ENCODE measurements at regions not wholly inside any gene's neighbourhood (a gene's known extent, or its start where the extent isn't known, plus 50 kb on each side); places are given as distances from the start of the nearest gene placed in this dataset.

DNA sequence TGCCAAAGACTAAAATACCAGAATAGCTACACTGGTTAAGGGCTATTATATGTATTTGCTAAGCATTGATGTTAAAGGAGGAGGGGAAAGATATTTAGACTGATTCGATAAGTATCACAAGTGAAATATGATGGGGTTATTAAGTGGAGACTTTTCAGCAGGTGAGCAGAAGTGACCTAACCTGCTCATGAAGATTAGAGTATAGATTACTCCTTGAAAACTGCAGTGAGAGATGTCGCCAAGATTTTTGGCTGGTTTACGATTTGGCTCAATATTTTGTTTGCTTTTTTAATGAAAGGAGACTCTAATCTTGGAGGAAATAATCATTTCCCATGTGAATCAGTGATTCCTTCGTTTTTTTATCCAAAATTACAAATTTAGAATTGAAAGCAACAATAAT lies 1279.5 kb upstream of the TENM4 start:
- Histone ChIP-seq H3K27ac (ENCODE audit: low read depth, low read length, poor library complexity, severe bottlenecking) (no peak overlapping the region), H3K4me3 (ENCODE audit: low read depth, low read length, poor library complexity, severe bottlenecking) (no peak overlapping the region), H3K9me2 (ENCODE audit: insufficient read depth, low read length) (no peaks in the 10 kb centered on the region), H3K9me3 (ENCODE audit: low read length) (no peaks in the 10 kb centered on the region), H3K4me2 (ENCODE audit: low read length) (no peak overlapping the region), H3K79me2 (ENCODE audit: insufficient read depth, low read depth, low read length) (no peaks in the 10 kb centered on the region), H2AFZ (ENCODE audit: low read length) (no peak overlapping the region), H3K4me1 (ENCODE audit: insufficient read depth, low read length, poor library complexity, severe bottlenecking) (no peaks in the 10 kb centered on the region), H3K36me3 (ENCODE audit: insufficient read depth, low read length) (no peaks in the 10 kb centered on the region), H4K20me1 (ENCODE audit: insufficient read depth, low read length) (no peaks in the 10 kb centered on the region)
- POLR2A ChIA-PET = no interaction called here
- BruUV-seq (replicated peaks) = no TSS peak
- no peak for TF ChIP-seq CTCF (conservative IDR thresholded peaks at IDR 0.05; ENCODE audit: low read length)
- TF ChIP-seq EZH2phosphoT487 (IDR thresholded peaks at IDR 0.05; ENCODE audit: borderline replicate concordance, low read depth, low read length) = no peak
- intact Hi-C loops (cut with micrococcal nuclease; ENCODE audit: unreplicated experiment) = no loop called here
- CTCF ChIA-PET (ENCODE audit: unreplicated experiment) = no interaction called here
- no peak for DNase-seq (ENCODE audit: low spot score)

GRCh38 chr11:80719292-80719646 lies 1278.4 kb upstream of the TENM4 start:
- H3K9me3 ChIP-seq (ENCODE audit: low read length) = no peaks in the 10 kb centered on the region
- H3K27ac ChIP-seq (ENCODE audit: low read depth, low read length, poor library complexity, severe bottlenecking) = no peak overlapping the region
- H3K4me1 ChIP-seq (ENCODE audit: insufficient read depth, low read length, poor library complexity, severe bottlenecking) = no peaks in the 10 kb centered on the region
- no peak overlapping the region for H3K4me2 ChIP-seq (ENCODE audit: low read length)
- H2AFZ ChIP-seq (ENCODE audit: low read length) = no peak overlapping the region
- DNase-seq (ENCODE audit: low spot score) = no peak
- H4K20me1 ChIP-seq (ENCODE audit: insufficient read depth, low read length) = no peaks in the 10 kb centered on the region
- CTCF ChIA-PET (ENCODE audit: unreplicated experiment) = no interaction called here
- POLR2A ChIA-PET = no interaction called here
- H3K4me3 ChIP-seq (ENCODE audit: low read depth, low read length, poor library complexity, severe bottlenecking) = no peak overlapping the region
- no peaks in the 10 kb centered on the region for H3K36me3 ChIP-seq (ENCODE audit: insufficient read depth, low read length)
- no peaks in the 10 kb centered on the region for H3K9me2 ChIP-seq (ENCODE audit: insufficient read depth, low read length)
- no TSS peak for BruUV-seq (replicated peaks)
- no peaks in the 10 kb centered on the region for H3K79me2 ChIP-seq (ENCODE audit: insufficient read depth, low read depth, low read length)
- intact Hi-C loops (cut with micrococcal nuclease; ENCODE audit: unreplicated experiment) = no loop called here
- TF ChIP-seq CTCF (conservative IDR thresholded peaks at IDR 0.05; ENCODE audit: low read length) (no peak), EZH2phosphoT487 (IDR thresholded peaks at IDR 0.05; ENCODE audit: borderline replicate concordance, low read depth, low read length) (no peak)

DNA sequence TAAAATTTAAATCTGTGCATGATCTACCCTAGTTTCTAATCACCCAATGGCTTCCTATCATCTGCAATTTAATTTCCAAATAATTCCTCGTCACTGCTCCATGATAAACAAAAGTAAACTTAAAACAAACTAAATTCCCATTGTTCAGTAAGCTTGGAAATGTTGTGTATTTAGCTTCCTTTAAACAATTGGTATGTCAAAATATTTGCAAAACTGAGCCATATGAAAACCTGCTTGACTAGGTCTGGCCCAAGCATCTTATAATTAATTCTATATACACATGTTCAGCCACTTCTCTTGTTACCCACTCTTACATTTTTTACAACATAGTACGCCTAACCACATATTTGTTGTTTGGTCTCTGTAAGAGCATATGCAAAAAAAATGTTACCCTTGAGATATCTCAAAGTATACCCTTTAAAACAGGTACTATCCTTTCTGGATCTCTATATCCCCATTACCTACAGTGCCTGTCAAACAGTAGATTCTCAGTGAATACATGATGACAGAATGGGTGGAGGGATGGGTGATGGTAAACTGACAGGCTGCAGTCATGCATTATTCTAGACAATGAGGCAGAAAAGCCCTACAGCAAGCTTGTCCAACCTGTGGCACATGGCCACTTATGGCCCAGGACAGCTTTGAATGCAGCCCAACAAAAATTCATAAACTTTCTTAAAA lies 1277.9 kb upstream of the TENM4 start:
- Histone ChIP-seq H3K9me3 (ENCODE audit: low read length) (no peaks in the 10 kb centered on the region), H3K4me2 (ENCODE audit: low read length) (no peak overlapping the region), H3K4me3 (ENCODE audit: low read depth, low read length, poor library complexity, severe bottlenecking) (no peak overlapping the region), H3K27ac (ENCODE audit: low read depth, low read length, poor library complexity, severe bottlenecking) (no peak overlapping the region), H2AFZ (ENCODE audit: low read length) (no peak overlapping the region), H3K9me2 (ENCODE audit: insufficient read depth, low read length) (no peaks in the 10 kb centered on the region), H3K36me3 (ENCODE audit: insufficient read depth, low read length) (no peaks in the 10 kb centered on the region), H4K20me1 (ENCODE audit: insufficient read depth, low read length) (no peaks in the 10 kb centered on the region), H3K4me1 (ENCODE audit: insufficient read depth, low read length, poor library complexity, severe bottlenecking) (no peaks in the 10 kb centered on the region), H3K79me2 (ENCODE audit: insufficient read depth, low read depth, low read length) (no peaks in the 10 kb centered on the region)
- intact Hi-C loops (cut with micrococcal nuclease; ENCODE audit: unreplicated experiment) = no loop called here
- TF ChIP-seq EZH2phosphoT487 (IDR thresholded peaks at IDR 0.05; ENCODE audit: borderline replicate concordance, low read depth, low read length) (no peak), CTCF (conservative IDR thresholded peaks at IDR 0.05; ENCODE audit: low read length) (no peak)
- DNase-seq (ENCODE audit: low spot score) = no peak
- ChIA-PET CTCF (ENCODE audit: unreplicated experiment) (no interaction called here), POLR2A (no interaction called here)
- BruUV-seq (replicated peaks) = no TSS peak
